ENCODE measurements at regions not wholly inside any gene's neighbourhood (a gene's known extent, or its start where the extent isn't known, plus 50 kb on each side); places are given as distances from the start of the nearest gene placed in this dataset.

GRCh38 chr13:40163066-40164000 lies 503.1 kb downstream of the FOXO1 start:
- TF ChIP-seq ZNF274 (IDR thresholded peaks at IDR 0.05; ENCODE audit: low read depth, low read length) (no peak), YY1 (IDR thresholded peaks at IDR 0.05; ENCODE audit: insufficient read depth, insufficient read length) (no peak), SUZ12 (IDR thresholded peaks at IDR 0.05; ENCODE audit: extremely low read depth, insufficient read depth, insufficient read length) (no peak)
